ENCODE measurements at regions not wholly inside any gene's neighbourhood (a gene's known extent, or its start where the extent isn't known, plus 50 kb on each side); places are given as distances from the start of the nearest gene placed in this dataset.
A peak's percentile ranks its signal among the peaks of the same experiment; 100 is the strongest.
"Not testable (repeated sequence)": the region's sequence is repeated elsewhere in the genome, so short reads cannot be mapped to it uniquely, and the experiment has no call there.

DNA sequence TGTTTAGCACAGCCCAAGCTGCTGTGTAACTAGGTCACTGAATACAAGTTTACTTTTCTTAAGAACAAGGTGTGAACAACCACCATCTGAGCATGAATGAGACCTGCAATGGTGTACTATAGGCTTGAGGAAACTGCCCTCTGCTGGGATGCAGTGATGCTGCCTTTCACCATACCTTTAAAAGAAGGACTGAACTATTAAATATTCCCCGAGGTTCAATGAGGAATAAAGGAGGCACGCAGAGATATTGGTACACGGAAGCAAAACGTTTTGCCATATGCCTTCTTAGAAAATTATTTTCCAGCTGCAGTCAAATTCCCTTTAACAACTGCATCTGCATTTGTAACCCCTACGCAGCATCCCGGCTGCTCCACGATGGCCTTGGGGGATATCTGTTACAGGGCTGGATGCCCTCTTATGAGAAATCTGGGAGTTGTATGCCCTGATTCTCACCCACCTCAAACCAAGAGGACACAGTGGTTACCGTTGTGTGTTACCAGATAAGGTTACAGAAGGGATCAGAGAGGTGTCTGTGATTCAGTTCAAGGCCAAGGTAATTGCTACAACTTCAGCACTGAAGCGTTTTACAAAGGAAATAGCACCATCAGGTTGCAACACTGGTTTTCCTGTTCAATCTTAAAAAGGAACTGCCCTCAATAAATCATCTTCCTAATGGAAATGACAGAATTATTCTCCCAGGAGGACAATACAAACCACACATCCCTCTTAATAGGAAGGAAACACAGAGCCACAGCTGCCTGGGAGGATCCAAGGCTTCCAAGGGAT, 470.5 kb downstream of the LTN1 start:
- peak; percentile 45 for DNase-seq (ENCODE audit: low spot score)

DNA sequence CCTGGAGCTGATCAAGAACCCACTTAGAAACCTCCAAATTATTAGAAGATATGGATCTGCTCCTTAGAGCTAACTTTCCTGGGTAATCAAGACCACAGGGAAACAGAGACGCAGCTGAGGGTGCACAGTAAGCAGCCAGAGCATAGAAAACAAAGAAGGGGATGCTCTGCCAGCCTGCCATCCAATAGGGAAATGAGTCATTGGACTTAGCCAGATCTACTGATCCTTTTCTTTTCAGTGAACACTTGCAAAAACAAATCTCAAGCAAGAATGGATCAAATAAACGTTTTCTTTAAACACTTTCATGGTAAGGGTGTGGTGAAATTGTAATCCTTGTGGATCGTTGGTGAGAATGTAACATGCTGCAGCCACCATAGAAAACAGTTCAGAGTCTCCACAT, 474.0 kb downstream of the LTN1 start:
- no peak for DNase-seq (ENCODE audit: low spot score)

DNA sequence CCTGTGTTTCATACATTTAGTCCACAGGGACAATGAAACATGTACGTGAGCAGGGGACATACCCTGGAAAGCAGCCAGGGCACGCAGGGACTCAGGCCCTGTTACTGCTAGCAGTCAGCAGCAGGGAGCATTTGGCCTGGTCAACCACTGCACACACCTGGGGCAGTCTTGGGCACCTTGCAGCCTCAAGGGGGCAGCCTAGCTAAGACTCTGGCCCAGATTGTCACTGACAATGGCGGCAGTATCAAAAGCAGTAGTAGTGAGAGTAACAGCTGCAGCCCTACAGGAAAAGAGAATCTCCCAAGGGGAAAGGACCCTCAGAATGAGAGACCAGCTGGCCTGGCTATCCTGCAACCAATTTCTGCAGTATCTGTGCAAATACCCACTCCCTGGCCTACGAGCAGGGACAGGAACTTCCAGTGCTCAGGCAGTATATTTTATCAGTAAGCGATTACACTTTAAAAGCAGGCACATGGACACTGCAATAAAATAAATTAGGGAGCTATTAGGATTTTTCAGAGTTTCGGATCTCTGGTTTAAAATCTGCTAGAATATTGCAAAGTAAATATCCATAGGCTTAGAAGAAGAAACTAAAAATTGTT, 475.6 kb downstream of the LTN1 start:
- peak; percentile 89 for DNase-seq (ENCODE audit: low spot score)

DNA sequence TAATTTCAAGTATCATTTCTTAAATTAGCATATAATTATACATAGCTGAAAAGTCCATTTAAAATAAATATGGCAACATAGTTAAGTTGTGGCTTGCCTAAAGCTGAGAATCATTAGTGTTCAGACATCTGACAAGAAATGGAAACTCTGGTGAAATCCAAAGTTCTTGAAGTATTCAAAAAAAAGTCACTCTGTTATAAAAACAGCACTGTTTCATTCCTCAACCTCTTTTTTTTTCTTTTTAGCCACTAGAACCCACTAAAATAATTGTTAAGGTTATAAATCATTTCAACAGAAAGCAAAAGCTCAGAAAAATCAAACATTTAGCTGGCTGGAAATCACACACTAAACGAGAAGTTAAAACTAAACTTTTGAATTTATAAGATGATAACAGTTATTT, 476.7 kb downstream of the LTN1 start:
- DNase-seq (ENCODE audit: low spot score): no peak

DNA sequence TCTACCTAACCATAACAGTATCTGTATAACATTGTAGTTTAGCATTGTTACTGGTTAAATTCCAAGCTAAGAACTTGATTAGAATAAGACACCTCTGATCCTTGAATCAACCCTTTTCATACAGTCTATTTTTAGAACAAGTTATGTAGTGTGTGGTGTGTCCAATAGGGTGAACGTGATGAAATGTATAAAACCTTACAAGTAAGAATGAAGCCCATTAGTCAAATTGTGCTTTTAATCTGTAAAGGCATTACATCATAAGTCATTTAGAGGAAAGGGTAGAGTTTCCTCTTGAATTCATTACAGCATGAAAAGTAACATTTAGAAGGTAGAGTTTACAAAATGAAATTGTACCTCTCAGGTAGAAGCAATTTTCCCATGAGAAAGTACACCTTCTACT, 479.2 kb downstream of the LTN1 start:
- no peak for DNase-seq (ENCODE audit: low spot score)

DNA sequence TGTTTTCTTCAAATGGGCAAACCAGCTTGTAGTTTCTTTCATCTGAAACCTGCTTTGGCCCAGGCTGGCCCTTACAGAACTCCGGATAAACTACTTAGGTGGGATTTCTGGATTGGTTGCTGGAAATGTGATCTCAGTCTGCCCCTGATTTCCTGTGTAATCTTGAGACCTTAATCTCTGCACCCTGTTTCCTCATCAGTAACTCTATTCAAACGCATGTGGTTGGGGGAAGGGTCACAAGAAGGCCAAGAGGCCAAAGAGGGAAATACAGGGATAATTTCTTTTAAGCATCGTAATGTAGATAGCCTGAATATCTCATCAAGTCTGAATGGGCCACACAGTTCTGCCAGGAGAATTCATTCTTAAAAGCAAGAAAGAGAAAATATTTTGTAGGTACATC, 483.6 kb downstream of the LTN1 start:
- no peak for DNase-seq (ENCODE audit: low spot score)

DNA sequence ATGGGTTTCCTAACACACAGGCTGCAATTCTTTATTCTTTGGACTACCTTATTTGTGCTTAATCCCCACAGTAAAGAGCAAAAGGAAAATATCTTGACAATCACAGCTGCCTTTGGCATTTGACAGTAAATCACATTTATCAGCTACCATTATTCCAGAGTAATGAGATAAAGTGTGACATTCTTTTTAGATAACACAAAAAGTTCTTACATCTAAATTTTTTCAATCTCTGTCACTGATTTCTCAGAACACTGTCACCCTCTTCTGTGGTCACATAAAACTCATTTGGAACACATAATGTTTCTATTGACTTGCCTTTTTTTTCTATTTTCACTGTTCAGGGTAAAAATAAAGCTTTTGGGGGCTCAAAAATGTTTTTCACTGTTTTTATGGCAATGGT, 484.6 kb downstream of the LTN1 start:
- DNase-seq (ENCODE audit: low spot score): no peak

DNA sequence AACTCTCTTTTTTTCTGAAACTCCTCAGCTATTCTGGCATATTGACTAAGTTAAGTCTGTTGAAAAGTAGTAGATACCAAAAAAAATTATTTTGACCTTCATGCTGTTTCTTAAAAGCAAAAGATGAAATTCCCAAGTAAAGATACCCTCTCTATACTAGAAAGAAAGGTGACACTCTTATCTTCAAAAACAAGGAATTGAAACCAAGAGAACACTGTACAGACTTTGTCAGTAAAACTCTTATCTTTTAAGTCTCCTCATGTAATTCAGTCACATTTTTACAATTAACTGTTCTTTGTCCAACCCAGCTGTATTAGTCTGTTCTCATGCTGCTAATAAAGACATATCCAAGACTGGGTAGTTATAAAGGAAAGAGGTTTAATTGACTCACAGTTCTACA, 496.2 kb downstream of the LTN1 start:
- no peak for DNase-seq (ENCODE audit: low spot score)

DNA sequence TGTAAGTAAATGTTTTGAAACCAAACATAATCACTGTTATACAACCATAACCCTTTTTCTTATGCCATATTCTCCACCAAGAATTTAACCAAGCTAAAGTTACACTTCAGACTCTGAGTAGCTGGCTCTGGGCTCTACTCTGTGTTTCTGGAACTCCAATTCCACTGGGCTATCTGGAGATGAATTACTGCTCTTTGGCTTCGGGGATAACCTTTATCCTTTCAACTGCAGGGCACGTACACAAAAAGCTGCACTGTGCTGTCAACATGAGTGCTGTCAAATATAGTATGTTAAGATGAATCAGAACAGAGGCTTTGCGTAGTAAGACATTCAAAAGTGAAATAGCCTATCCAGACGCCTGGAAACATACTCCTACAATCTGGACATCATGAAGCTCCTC, 500.6 kb downstream of the LTN1 start:
- DNase-seq (ENCODE audit: low spot score): no peak

DNA sequence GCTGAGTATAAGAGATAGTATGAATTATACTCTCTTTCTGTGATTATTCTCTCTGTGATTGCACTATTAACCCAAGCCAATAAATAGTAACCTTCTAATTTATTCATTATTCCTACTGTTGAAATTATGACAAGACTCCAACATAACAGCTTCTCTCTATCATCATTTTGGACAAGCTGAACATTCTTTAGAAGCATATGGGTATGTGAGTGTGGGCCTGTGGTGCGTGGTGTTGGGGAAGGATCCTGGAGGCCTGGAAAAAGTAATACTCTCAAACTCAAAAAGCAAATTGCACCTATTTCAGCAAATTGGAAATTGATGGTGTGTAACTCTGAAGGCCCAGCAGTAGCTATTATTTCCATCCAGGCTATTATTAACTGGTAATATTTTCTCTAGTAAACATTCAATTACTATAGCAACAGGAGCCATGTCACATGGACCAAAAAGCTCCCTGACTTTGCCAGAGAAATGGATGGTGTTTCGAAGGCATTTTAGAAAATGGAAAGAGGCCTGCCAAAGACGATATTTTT, 502.8 kb downstream of the LTN1 start:
- no peak for DNase-seq (ENCODE audit: low spot score)

DNA sequence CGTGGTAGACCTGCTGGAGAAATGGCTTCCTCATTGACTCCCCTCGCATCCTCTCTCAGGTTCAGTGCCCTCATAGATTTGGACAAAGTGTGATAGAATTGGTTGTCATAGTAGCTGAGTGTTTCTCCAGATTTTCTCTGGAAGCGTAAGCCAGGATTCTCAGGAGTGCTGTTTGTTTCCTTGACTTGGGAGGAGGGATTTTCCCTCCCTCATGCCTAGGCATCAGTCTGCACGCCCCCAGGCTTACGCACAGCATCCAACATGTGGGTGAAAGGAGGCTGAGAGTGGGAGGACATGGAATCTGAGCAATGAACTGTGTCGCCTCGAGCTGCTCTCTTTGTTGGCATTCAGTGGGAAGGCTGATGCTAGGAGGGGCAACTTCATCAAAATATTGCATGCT, 503.5 kb downstream of the LTN1 start:
- DNase-seq (ENCODE audit: low spot score): no peak

DNA sequence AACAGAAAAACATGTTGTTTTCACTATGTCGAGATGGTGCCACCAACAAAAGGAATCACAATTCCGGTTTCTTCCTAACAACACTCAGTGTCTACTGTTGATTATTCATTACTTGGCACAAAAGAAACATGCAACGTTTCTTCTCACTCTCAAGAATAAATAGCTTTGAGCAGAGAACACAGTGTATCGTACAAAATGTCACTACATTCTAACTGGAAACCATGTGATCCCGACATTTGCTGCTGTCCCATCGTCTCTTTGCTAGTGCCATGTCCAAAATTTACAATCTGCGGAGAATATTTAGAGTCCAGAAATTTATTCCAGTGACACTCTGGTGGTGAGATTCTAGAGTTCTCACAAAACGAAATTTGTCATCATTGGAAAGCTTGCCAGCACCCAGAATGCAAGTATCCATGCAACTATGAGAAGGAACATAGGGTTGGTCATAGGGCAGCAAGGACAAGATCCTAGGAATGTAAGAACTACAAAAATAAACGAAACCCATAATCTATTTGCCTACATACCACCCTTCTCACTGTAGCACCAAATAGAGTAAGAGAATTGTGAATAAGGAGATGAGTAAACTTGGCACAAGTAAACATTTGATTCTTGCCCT, 505.1 kb downstream of the LTN1 start:
- no peak for DNase-seq (ENCODE audit: low spot score)

DNA sequence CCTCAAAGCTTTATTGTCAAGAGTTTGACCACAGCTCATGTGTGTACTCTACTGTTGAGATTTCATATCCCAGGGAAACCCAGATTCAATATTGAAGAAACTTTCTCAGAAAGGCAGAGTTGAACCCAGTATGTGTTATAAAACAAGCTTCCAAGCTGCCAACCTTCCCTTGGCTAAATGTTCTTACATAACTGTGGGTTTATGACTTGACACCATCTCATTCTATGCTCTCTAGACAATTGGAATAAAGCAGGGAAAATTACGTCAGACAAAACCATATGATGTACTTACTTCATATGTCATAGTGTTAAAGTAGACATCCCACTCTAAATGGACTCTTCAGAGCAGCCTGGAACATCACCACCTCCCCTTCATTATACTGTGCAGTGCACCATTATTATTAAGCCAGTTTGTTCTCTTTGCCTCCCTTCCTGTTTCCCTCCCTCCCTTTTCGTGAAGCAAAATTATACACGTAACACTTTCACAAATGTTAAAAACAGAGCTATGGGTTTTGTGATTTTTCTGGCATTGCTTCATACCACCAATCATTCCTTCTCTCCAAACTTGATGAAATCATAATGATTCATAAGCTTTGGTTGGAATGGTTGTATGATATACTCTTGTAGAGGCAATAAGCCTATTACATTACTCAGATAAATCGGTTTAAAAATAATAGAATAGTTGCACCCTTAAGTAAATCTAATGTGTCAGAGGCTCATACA, 507.2 kb downstream of the LTN1 start:
- DNase-seq (ENCODE audit: low spot score): no peak

DNA sequence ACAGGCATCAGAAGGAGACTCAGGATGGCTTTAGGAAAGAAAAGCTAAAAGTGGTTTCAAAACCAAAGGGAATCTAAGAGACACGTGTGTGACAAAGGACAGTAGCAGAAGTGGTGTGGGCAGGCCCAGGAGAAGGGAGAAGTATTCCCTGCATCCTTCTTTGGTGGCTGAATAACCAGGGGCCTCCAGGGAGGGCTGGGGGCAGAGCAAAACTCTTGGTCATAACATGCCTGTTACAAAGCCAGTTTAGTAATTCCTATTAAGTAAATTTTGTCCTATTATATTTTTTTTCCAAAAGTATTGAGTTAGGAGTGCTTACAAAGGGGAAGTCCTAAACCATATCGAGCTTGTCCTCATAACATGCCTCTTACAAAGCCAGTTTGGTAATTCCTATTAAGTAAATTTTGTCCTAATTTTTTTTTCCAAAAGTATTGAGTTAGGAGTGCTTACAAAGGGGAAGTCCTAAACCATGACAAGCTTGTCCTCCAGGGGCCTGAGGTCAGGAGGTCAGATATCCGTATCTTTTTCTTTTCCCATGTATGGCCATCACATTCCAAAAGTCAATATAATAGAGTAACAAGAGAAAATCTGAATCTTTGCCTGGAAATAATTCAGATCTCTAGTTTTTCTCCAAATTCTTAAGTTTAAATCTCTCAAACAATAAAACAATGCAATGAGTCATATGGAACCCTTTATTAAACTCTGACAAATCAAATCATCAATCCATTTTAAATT, 509.2 kb downstream of the LTN1 start:
- no peak for DNase-seq (ENCODE audit: low spot score)

DNA sequence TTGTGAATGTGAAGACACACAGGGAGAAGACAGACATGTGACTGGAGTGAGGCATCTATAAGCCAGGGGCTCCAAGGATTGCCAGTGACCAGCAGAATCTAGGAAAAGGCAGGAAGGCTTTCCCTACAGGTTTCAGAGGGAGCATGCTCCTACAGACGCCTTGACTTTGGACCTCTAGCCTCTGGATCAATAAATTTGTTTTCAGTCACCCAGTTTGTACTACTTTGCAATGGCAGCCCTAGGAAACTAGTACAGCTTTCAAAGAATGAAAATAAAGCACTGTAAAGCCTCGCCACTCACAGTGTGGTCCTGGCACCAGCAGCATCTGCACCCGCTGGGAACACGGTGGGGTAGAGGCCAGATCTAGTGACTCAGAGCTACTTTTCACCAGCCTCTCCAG, 510.0 kb downstream of the LTN1 start:
- DNase-seq (ENCODE audit: low spot score): no peak

DNA sequence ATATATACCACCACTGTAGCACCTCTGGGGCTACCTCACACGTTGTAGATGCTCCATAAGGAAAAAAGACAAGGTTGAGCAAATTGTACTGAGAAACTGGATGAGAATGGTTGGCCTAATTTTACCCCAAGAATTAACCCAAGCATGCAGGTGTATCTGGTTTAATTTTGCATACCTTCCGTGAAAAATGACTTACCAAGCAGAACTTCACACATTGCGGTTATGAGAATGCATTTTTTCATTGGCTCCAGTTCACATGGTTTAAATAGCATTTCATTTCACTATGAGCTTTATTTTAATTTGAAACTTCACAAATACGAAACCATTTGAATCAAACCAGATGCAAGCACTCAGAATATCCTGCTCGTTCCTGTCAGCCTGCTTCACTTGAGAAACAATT, 512.2 kb downstream of the LTN1 start:
- DNase-seq (ENCODE audit: low spot score): peak; percentile 49

DNA sequence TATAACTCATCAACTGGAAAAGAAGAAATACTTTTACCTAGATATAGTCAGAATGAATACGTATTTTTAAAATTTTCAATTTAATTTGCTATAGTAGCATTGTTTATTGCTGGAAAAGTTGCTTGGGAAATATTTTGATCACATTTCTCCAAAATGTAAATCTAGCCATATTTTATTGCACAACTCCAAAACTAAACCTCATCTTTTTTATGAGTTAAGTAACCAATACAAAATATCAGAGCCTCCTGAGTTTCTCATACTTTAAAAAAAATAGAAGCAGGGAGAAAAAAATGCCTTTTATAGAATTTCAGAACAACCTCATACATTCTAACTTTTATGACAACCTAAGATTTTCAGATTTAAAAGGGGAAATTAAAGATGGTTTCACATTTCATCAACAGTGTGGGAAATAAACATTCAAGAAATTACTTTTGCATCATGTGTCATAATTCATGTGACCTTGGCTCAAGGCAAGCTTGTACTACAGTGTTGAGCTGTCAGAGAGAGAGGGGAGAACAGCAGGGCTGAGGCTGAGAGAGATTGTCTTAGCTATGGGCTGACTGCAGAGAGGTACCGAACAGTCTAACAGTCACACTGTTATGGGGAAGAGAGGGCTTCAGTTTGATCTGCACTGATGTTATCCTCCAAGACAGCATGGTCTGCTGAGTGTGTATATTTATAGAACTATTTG, 519.0 kb downstream of the LTN1 start:
- DNase-seq (ENCODE audit: low spot score): peak; percentile 41

DNA sequence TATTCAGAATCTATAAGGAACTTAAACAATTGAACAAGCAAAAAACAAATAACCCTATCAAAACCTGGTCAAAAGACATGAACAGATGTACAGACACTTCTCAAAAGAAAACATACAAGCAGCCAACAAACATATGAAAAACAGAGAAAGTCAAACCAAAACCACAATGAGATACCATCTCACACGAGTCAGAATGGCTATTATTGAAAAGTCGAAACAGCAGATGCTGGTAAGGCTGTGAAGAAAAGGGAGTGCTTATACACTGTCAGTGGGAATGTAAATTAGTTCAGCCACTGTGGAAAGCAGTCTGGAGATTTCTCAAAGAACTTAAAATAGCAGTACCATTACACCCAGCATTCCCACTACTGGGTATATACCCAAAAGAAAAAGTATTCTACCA, 520.1 kb downstream of the LTN1 start:
- not testable (repeated sequence) for DNase-seq (ENCODE audit: low spot score)

DNA sequence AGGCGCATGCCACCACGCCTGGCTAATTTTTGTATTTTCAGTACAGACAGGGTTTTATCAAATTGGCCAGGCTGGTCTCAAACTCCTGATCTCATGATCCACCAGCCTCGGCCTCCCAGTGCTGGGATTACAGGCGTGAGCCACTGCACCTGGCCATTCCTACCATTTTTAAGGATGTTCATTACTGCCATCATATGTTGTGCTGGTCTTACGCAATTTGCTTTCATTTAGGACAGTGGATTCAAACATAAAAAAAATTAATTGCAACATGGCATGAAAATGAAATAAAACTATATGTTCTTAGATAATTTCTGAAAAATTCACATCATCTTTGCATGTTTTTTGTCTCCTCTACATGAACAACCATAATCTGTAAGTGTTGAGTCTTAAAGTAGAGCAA, 527.7 kb downstream of the LTN1 start:
- no peak for DNase-seq (ENCODE audit: low spot score)

DNA sequence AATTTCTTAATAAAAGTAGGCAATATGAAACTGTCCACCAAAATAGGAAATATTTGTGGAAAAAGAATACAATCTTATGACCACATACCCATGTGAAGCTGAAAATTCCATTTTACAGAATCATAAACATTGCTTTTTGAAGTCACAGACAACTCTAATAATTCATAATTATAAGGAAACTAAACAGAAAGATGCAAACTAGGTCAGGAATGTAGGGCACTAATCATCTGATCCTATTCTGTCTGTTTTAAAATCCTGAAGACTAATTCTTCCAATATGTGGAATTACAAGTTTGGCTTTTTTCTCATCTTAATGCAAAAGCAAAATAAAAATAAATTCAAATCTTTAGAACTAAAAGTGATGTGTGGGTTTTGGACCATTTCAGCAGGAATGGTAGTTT, 528.6 kb downstream of the LTN1 start:
- no peak for DNase-seq (ENCODE audit: low spot score)

DNA sequence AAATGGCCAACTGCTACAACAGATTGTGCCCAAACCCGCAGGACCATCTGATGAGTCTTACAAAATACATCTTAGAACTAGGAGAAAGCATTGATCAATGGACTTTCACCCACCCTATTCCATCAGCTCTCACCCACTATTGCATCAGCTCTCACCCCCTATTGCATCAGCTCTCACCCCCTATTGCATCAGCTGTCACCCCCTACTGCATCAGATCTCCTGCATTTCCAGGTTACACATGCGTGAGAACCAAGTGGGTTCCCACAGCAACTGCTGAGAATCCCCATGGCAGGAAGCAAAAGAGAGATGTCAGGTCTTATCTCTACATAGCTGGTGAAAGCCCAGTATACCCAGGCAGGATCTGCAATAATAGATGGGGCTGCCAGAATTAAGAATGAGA, 533.5 kb downstream of the LTN1 start:
- DNase-seq (ENCODE audit: low spot score): peak; percentile 27
